GM19351 (cell line): ENCODE measurements at regions not wholly inside any gene's neighbourhood (a gene's known extent, or its start where the extent isn't known, plus 50 kb on each side); places are given as distances from the start of the nearest gene placed in this dataset.
A peak's percentile ranks its signal among the peaks of the same experiment; 100 is the strongest.

Experiments used
- ATAC-seq: cut with Tn5 transposase; IDR thresholded peaks from one replicate; pipeline ENCODE4 v1.9.1; 2021; ENCODE audit warnings: mild to moderate bottlenecking, moderate library complexity; ENCODE audit not compliant: unreplicated experiment

GRCh38 chr19:30150626-30151025, 208.6 kb downstream of the URI1 start:
- ATAC-seq, result no peak

GRCh38 chr19:30151081-30151480, 209.0 kb downstream of the URI1 start:
- no peak for ATAC-seq

GRCh38 chr19:30152510-30153291, 210.7 kb downstream of the URI1 start:
- no peak for ATAC-seq

- ATAC-seq, result peak; percentile 91
These were observed 211.5 kb downstream of the URI1 start for GRCh38 chr19:30153326-30154210.

- no peak for ATAC-seq
These were observed 212.4 kb downstream of the URI1 start for GRCh38 chr19:30154410-30154809.

GRCh38 chr19:30155381-30156200, 213.6 kb downstream of the URI1 start:
- no peak for ATAC-seq

- ATAC-seq, result no peak
These were observed 214.6 kb downstream of the URI1 start for GRCh38 chr19:30156646-30157045.

GRCh38 chr19:30158067-30158892, 213.9 kb upstream of the ZNF536 start:
- ATAC-seq, result no peak

- ATAC-seq, result no peak
These were observed 213.3 kb upstream of the ZNF536 start for GRCh38 chr19:30158893-30159245.

GRCh38 chr19:30159636-30160035, 212.5 kb upstream of the ZNF536 start:
- no peak for ATAC-seq

GRCh38 chr19:30160426-30160825, 211.8 kb upstream of the ZNF536 start:
- ATAC-seq, result no peak

- ATAC-seq, result no peak
These were observed 211.0 kb upstream of the ZNF536 start for GRCh38 chr19:30161021-30161655.

- ATAC-seq, result no peak
These were observed 210.4 kb upstream of the ZNF536 start for GRCh38 chr19:30161770-30162169.

GRCh38 chr19:30162718-30163117, 209.5 kb upstream of the ZNF536 start:
- no peak for ATAC-seq

- ATAC-seq, result no peak
These were observed 208.5 kb upstream of the ZNF536 start for GRCh38 chr19:30163663-30164062.

GRCh38 chr19:30165228-30165813, 206.9 kb upstream of the ZNF536 start:
- ATAC-seq, result no peak

- no peak for ATAC-seq
These were observed 204.8 kb upstream of the ZNF536 start for GRCh38 chr19:30167206-30167868.

- ATAC-seq, result no peak
These were observed 204.1 kb upstream of the ZNF536 start for GRCh38 chr19:30167976-30168635.
